ENCODE measurements at regions not wholly inside any gene's neighbourhood (a gene's known extent, or its start where the extent isn't known, plus 50 kb on each side); places are given as distances from the start of the nearest gene placed in this dataset.
"Not testable (repeated sequence)": the region's sequence is repeated elsewhere in the genome, so short reads cannot be mapped to it uniquely, and the experiment has no call there.

GRCh38 chr15:22405765-22406164 lies 52.9 kb upstream of the GOLGA6L22 start:
- ATAC-seq; intact Hi-C loops (cut with DNase I): not testable (repeated sequence)
- 78% methylated on average over 3 of the region's 5 CpGs for WGBS

More at GRCh38 chr15:22405765-22406164, 52.9 kb upstream of the GOLGA6L22 start:
- not testable (repeated sequence) for H3K9me3 ChIP-seq (ENCODE audit: control insufficient read depth, low read length); H3K4me3 ChIP-seq (ENCODE audit: low read length); H3K27me3 ChIP-seq (ENCODE audit: control insufficient read depth, insufficient read depth); H3K4me1 ChIP-seq (ENCODE audit: control insufficient read depth, insufficient read depth, low read length); H3K27ac ChIP-seq (ENCODE audit: low read length)
- peak in 1 of 3 donors; percentile 1 for DNase-seq

All from right cardiac atrium (tissue), 5 donors.